ENCODE measurements at regions not wholly inside any gene's neighbourhood (a gene's known extent, or its start where the extent isn't known, plus 50 kb on each side); places are given as distances from the start of the nearest gene placed in this dataset.
A peak's percentile ranks its signal among the peaks of the same experiment; 100 is the strongest.
"Not testable (repeated sequence)": the region's sequence is repeated elsewhere in the genome, so short reads cannot be mapped to it uniquely, and the experiment has no call there.

- TF ChIP-seq POLR2A (IDR thresholded peaks at IDR 0.05) = no peak
- no peak for TF ChIP-seq CTCF (IDR thresholded peaks at IDR 0.05)
- no peaks in the 10 kb centered on the region for H3K36me3 ChIP-seq
- WGBS, 2 donors = 60 to 65% methylated on average over 10 to 12 of the region's 12 CpGs
- H3K4me1 ChIP-seq = no peaks in the 10 kb centered on the region
- peaks cover 0 to 3% (median 0%) of the 10 kb centered on the region in 4 donors for H3K27me3 ChIP-seq
- intact Hi-C loops (cut with DNase I) = no loop called here
- H3K9me3 ChIP-seq = no peaks in the 10 kb centered on the region
- no peak overlapping the region for H3K4me3 ChIP-seq
- no peak for DNase-seq
- no peak overlapping the region for H3K27ac ChIP-seq
Observed at GRCh38 chr14:106622200-106622745, 1095.9 kb downstream of the TMEM121 start.

GRCh38 chr14:106625186-106625585 lies 1098.8 kb downstream of the TMEM121 start:
- intact Hi-C loops (cut with DNase I) = no loop called here
- Histone ChIP-seq H3K27ac (no peak overlapping the region), H3K4me3 (no peak overlapping the region), H3K36me3 (no peaks in the 10 kb centered on the region), H3K9me3 (no peaks in the 10 kb centered on the region), H3K4me1 (no peaks in the 10 kb centered on the region), H3K27me3 (peaks cover 0 to 5% (median 0%) of the 10 kb centered on the region in 4 donors)
- TF ChIP-seq CTCF (IDR thresholded peaks at IDR 0.05) = no peak
- TF ChIP-seq POLR2A (IDR thresholded peaks at IDR 0.05) = no peak
- no peak for DNase-seq
- 55 to 83% methylated on average over 3 of the region's 3 CpGs for WGBS, 2 donors

GRCh38 chr14:106626469-106626868 lies 1100.1 kb downstream of the TMEM121 start:
- intact Hi-C loops (cut with DNase I); H3K9me3 ChIP-seq; H3K4me1 ChIP-seq; H3K36me3 ChIP-seq; H3K4me3 ChIP-seq; H3K27ac ChIP-seq; DNase-seq: not testable (repeated sequence)
- H3K27me3 ChIP-seq = peaks cover 0 to 14% (median 0%) of the 10 kb centered on the region in 4 donors
- 34 to 43% methylated on average over 4 of the region's 4 CpGs for WGBS, 2 donors

- TF ChIP-seq CTCF (IDR thresholded peaks at IDR 0.05) = peak in 3 of 6 experiments; percentile 13 to 28 (median 17)
- H3K27me3 ChIP-seq = peaks cover 0 to 18% (median 0%) of the 10 kb centered on the region in 4 donors
- DNase-seq; H3K4me3 ChIP-seq; H3K9me3 ChIP-seq; H3K36me3 ChIP-seq; intact Hi-C loops (cut with DNase I); H3K4me1 ChIP-seq; H3K27ac ChIP-seq: not testable (repeated sequence)
- WGBS, 2 donors = 48 to 49% methylated on average over 2 to 10 of the region's 22 CpGs
Observed at GRCh38 chr14:106626942-106627588, 1100.7 kb downstream of the TMEM121 start.

- WGBS, 2 donors = 63 to 68% methylated on average over 6 of the region's 6 CpGs
- peaks cover 0 to 19% (median 0%) of the 10 kb centered on the region in 4 donors for H3K27me3 ChIP-seq
- TF ChIP-seq CTCF (IDR thresholded peaks at IDR 0.05) (no peak), POLR2A (IDR thresholded peaks at IDR 0.05) (no peak)
- H3K4me3 ChIP-seq = no peak overlapping the region
- no peaks in the 10 kb centered on the region for H3K36me3 ChIP-seq
- H3K9me3 ChIP-seq = no peaks in the 10 kb centered on the region
- no peak overlapping the region for H3K27ac ChIP-seq
- DNase-seq = no peak
- H3K4me1 ChIP-seq = no peaks in the 10 kb centered on the region
- intact Hi-C loops (cut with DNase I) = no loop called here
Observed at GRCh38 chr14:106631879-106632278, 1105.5 kb downstream of the TMEM121 start.
